Mucosa of gallbladder (tissue), 1 donor: ENCODE measurements at regions not wholly inside any gene's neighbourhood (a gene's known extent, or its start where the extent isn't known, plus 50 kb on each side); places are given as distances from the start of the nearest gene placed in this dataset.

Source experiments
- DNase-seq: peaks from one replicate; pipeline ENCODE4 v3.0.0-alpha.2; 2020; ENCODE audit warnings: low spot score
- donor health status: DM: no; HTN: no; CAD: no.

DNA sequence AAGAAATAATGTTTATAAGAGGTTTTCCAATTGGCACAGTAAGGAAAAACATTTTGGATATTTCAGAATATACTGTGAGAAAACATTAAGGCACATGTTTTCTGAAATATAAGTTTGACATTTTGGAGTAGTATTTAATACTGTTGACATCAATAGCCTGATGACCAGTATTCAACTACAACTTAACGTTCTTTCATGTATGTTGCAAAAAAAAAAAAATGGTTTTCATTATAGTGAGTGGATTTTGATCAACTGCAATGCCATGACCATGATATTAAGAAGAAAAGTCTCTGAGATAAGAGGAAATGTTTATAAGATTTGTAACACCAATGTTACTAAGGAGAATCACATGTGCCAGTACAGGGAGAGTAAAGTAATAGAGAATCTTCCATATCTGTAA is 252.8 kb upstream of the RORA start:
- DNase-seq: no peak

DNA sequence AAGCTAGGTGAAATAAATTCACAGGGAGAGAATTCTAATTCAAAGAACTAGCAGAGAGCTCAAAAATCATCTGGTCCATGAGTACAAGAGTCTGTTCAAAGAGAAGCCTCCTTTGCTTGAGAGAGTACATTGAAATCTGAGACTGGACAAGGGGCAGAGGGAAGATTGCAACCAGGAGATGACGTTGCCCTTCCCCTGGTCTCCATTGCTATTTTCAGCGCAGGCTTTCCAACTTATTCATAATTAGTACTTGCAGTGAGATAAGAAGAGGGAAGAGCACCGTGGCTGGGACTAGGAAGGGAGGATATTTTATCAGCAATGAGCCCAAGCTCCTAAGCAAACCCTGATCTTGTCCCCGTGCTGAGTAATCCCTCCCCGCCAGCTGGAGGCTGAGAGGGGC is 251.8 kb upstream of the RORA start:
- DNase-seq: no peak

DNA sequence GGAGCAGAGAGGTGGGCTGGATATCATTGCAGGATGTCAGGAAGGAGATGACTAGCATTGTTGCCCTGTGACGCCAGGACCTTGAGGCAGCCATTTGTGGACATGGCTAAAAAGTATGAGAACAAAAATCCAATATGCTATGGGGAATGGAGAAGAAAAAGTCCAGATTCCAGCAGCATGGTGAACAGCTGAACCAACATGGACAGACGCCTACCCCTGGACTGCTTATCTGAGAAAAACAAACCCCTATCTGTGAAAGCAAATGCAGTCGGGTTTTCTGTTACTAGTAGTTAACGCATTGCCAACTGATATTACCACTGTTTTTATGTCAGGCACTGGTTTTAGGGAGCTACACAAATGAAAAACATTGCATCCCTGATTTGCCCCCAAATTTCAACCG is 251.2 kb upstream of the RORA start:
- DNase-seq: no peak

DNA sequence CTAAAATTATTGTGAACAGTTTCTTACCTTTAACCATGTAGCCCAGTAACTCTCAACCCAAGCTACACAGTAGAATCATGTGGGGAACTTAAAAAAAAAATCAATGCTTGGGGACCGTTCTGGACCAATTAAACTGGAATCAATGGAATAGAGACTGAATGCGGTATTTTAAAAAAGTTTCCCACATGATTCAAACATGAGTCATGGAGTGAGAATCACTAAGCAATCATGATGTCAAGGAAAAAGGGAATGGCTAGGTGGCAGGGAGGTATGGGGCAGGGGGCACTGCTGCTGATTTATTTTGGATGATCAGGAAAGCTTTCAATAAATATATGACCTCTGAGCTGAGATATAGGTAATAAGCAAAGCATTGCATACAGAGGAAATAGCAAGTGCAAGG is 250.5 kb upstream of the RORA start:
- DNase-seq: no peak

DNA sequence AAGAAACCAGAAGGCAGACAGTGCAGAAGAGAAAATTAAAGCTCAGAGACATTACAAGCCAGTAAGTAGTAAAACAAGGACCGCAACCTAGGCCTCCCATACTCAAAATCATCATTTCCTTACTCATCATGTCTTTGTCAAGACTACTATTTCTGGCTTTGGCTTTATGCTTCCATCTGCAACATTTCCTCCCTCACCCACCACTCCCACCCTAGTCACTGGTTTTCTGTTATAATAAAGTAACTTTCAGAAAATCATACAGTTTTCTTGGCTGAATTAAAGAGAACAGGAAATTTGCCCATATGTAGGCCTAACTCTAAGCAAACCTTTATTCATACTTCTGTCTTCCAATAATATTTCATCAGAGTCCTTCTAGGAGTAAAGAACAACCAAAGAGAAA is 247.6 kb upstream of the RORA start:
- DNase-seq: no peak

DNA sequence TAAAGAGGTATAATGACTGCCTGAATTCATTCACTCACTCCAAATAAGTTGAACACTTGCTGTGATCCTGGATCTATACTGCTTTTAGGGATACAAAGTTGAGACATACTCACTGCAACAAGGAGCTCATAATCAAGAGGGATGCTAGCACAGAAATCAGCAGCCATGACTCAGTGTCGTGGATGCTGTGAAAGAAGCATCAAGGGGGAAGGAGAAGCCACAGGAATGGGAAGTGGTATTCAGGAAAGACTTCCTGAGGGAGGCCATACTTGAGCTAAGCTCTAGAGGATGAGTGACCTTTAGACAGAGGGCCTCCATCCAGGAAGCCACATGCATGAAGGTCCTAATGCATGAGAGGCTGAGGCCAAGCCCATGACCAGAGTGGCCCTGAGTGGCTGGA is 245.7 kb upstream of the RORA start:
- no peak for DNase-seq

DNA sequence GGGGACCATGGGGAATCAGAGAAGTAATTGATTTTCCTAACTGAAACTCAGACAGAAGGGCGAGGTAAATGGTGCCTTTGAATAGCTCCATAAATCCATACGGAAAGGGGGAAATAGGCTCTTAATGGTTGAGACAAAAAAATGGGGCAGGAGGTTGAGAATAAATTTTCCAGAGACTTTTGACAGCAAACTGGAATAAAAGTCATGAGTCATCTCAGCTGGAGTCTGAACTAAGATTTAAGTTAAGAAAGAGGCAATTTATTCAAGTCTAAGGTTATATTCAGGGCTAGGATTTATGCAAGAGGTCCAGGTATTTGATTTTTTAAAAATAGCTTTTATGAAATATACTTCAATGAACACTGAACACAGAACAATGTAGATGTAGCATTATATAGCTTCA is 238.7 kb upstream of the RORA start:
- no peak for DNase-seq

DNA sequence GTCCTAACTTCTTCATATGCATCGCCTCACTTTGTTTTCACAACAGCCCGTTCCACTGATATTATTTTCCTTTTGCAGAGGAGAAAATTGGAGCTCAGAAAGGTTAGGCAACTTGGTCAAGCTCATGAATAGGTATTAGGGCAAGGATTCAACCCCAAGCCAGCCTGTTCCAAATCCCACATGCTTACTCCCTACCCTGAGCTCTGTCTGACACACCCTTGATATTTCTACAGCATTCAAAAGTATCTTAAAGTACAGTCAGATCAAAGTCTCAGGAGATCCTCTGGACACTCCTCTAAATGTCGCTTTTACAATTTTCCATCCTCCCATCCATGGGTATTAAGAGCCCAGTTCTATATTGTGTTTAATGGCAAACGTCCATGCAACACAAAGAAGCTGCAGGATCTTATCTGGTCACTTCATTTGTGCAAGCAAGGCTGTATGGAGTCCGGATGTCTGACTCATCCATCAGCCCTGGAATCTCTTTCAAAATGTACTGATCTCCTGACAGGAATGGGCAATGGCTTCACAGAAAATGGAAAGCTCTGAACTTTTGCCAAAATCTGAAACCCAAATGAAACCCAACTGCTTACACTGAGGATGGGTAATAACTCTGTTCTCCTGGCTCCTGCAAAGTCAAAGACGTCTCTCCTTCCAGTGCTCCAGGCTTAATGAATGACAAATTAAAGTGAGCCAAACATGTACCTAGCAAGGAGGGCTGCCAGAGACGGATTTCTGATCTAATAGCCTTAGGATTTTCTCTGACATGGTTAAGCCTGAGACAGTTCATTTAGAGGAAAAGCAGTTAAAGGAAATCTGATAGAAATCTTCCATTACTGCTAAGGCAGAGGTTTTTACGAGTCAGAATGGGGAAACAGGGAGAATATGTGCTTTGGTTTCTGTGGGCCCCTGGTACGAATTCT is 230.9 kb upstream of the RORA start:
- peak; percentile 18 for DNase-seq

DNA sequence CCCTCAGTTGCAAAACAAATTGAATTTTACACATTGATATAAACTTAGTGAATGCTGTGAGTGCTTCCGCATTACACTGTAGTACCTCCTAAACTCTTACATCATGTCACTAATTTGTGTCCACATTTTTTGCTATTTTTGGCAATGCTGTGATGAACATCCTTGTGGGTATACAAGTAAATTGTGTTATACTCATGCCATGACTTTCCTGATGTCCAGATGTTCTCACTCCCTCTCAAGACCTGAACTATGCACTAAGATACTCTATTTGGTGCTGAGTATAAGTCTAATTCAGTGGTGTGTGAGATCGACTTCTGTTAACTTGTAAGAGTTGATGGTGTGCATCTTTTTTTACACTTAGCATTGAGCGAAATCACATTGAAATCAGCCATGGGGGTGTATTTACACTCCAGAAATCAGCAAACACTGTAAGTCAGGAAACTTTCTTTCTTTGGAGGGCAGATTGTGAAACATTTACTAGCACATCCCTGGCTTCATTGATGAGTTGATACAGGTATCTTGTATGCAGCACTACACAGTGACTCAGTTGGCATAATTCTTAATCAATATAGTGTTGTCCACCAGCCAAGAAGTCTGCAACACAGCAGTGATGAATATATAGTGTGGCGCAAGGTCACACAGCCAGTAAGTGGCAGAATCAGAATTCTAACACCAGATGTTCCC is 228.1 kb upstream of the RORA start:
- peak; percentile 62 for DNase-seq

DNA sequence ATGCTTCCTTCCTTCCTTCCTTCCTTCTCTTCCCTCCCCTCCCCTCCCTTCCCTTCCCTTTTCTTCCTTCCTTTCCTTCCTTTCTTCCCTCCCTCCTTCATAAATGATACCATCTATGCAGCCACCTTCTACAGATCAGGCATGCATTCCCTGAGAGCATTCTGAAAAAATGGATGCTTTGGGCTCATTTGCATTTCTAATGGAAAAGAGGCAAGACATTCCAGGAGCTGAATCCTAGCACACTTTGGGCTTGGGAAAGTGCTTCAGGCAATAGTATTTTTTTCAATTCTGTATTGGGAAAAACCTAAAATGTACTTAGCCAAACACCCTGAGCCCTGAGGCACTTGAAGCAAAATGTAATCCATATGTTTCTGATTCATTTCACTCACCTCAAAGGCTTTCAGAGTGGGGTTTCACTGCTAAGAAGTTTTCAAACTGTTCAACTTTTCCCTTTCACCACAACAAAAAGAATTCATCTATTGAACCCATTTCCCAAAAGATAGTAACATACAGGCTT is 220.1 kb upstream of the RORA start:
- no peak for DNase-seq

DNA sequence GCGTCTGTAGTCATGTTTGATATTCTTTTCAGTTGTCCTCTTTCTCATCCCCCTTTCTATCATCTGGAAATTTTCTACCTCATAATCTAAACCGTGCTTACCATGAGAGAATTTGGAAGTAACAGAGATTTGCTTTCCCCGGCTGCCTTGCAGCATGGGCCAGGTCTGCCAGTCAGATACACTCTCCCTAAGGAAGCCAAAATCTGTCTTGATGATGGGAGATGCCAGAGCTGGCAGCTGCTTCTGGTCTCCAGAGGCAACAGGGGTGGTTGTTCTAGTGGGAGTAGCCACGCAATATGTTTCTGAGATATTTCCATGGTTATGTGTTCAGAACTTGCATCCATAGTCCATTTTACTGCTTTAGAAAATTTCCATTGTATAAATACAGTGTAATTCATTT is 218.9 kb upstream of the RORA start:
- DNase-seq: no peak

DNA sequence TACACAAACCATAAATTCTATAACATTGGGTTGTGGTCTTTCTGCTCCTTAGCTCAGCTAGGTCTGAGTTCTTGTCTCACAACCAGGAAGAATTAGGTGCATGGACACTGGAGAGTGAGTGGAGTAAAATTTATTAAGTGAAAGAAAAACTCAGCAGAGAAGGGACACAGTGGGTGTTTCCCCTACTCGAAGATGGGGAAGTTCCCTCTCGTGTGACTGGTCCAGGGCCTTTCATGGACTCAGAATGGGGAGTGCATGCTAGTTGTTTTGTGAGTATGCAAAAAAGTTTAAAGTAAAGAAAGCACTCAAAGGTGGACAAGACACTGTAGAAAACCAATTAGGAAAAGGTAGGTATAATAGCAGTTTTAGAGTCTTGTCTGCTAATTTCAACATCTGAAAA is 215.5 kb upstream of the RORA start:
- DNase-seq: no peak

DNA sequence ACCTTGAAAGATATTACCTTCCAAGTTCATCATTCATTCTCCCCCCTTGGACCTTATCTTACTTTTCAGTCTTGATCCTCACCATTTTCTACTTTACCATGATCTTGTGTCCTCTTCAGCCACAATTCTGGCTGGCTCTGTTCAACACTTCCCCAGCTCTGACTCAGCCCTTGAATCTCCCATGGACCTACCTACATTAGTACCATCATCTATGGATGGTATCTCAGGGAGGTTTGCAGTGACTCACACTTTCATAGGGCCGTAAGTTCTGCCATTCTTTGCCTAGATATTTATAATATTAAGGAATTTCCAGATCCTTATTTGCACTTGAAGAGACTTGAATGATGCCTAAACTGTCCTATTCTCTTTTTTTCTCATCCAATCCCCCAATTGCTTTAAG is 213.7 kb upstream of the RORA start:
- no peak for DNase-seq

DNA sequence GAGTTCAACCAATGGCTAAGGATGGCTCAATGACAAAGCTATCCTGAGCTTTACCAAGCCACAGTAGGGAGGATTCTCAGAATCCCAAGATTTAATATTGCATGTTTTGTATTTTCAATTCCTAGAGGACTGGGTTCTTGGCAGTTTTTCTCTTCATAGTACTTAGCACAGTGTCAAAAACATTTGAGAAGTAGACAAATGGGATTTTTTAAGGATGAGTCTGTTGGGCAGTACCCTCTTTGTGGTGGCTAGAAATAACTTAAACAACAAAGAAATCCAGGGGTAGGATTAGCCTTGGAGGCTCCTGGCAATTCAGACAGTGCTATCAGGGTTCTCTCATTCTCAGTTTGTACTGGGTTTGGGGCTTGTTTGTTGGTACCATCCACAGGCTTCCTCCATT is 212.8 kb upstream of the RORA start:
- no peak for DNase-seq

DNA sequence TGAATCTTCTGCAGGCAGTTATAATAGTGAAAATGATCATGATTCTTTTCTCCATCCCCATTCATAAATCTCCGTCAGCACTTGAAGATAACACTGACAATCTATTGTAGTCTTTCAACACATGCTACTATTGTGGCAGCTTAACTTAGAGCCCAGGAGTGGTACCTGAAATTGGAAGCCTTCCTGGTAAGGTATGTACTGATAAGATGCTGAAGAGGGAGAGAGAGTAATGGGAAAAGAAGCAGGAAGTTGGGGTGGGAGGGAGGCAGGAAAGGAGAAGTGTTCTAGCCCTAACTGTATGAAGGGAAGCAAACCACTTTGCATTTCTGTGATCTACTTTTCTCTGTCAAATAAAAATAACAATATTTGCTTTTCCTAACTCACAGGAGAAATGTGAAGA is 197.4 kb upstream of the RORA start:
- no peak for DNase-seq

DNA sequence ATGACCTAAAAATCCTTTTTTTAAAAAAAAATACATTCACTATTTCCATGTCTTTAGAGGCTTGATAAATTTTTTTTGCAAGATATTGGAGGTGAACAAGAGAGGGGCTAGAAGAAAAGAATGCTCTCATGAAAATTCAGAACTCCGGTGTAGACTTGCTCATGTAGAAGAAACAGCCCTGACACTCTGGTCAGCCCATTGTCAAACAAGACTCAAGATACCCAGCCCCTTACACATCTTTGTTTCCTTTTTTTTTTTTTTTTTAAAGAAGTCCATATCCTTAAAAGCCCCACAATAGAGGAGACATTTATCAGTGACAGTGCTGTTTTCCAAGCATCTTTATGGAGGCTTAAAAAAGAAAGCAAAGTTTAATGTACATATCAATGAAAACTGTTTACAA is 196.8 kb upstream of the RORA start:
- DNase-seq: no peak

DNA sequence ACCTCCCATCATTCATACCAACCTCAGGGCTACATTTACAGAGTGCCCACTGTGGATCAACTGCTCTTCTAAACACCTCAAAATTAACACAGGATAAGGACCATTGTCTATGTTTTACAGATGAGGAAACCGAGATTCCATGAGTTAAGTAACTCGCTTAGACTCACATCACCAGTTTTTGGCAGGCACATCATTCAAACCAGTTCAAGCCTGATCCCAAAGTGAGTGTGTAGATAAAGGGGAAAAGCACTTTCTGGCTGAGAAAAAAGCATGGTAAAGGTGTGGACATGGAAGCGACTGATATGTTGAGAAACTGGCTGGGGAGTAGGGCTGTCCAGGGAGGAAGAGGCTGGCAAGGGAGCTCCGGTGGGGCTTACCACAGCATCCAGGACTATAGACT is 193.7 kb upstream of the RORA start:
- no peak for DNase-seq

DNA sequence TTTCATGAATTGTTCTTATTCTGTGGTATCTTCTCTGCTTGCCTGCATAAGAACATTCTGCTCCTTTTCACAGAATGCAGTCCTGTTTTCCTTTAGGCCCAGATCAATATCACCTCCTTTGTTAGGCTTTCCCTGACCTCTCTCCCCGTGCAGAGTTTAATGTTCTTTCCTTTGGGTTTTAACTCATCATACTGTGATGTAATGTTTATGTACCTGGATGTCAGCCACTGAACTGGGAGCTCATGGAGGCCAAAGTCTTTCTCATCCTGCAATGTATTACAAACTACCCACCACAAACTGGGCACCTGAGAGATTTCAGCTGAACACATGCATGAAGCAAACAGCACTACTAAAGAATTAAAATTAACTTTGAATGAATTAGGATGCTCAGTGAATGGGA is 192.8 kb upstream of the RORA start:
- peak; percentile 58 for DNase-seq

DNA sequence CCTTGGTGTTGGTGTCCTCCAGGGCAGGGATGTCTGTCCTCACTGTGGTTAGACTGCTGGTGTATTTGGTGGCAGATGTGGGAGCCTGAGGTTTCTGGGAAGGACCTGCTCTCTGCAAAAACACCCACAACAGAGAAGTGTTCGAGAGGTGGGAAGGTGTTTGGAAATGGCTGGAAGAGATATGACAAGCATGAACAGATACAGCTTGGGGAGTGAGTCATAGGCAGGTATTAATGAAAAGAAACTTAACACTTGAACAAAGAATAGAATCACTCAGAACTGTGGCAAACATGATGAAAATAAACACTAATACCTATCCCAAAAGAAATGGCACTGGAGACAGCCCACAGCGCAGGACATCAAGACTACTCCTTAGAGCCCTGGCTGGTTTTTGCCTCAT is 192.4 kb upstream of the RORA start:
- no peak for DNase-seq

DNA sequence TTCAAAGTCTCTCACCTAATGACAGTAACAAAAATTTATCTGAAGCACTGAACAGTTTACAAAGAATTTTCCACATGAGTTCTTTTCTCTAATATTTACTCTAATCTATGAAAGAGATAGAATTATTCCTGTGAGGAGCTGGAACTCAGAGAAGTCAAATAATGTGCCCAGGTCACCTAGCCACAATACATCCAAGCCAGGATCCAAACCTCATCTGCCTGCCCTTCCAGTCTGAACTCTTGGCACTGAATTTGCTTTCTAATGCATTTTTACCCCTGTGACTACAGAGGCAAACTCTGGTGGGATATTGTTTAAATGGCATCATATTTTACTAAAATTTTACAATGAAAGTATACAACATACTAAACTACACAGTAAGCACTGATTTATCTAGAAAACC is 191.4 kb upstream of the RORA start:
- no peak for DNase-seq

DNA sequence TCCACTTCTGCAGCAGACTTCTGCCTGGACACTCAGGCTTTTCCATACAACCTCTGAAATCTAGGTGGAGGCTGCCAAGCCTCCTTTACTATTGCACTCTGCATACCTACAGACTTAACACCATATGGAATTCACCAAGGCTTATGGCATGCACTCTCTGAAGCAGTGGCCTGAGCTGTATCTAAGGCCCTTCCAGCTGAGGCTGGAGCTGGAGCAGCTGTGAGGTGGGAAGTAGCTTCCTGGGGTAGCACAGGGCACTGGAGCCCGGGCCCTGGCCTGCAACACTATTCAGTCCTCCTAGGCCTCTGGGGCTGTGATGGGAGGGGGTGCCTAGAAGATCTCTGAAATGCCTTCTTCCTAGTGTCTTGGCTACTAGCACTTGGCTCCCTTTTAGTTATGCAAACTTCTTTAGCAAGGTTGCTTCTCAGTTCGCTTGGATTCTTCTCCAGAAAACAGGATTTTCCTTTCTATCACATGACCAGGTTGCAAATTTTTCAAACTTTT is 186.6 kb upstream of the RORA start:
- DNase-seq: no peak

DNA sequence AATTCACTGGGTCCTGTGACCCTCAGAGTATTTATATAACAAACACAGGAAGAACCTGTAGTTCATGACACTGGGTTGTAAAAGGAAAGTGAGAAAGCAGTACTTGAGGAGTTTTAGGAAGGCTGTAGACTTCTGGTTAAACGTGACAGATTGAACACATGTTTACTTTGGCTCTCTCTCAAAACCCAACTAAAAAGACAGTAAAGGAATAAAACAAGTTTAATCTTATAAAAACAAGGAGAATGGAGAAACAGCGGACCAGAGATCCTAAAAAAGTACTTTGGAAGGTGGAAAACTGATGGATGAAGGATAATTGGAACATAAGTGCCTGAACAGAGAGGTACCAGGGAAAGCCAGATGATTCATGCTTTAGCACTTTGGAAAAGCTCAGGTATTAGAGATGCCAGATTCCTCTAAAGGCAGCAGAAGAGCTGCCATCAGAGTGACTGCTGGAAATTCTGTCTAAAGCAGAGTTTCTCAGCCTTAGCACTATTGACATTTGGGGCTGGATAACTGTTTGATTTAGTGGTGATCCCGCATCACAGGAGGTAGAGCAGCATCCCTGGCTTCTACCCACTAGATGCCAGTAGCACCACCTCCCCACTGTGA is 182.9 kb upstream of the RORA start:
- DNase-seq: no peak

DNA sequence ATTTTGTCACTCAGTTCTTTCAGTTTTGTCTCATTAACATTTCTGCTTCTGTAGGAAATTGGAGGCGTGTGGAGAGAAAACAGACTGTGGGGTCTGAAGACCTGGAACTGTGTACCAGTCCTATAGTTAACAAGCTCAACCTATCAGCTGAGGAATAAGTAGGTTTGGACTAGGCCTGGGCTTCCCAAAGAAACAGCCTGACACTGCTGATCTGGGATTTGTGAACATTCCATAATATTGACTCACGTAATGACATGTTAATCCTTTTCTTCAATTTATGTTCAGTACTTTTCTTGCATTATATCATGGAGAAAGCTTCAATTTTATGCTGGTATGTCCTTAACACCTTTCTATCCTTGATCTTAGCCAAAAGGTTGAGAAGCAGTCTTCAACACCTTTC is 181.6 kb upstream of the RORA start:
- DNase-seq: no peak
